Common myeloid progenitor, CD34-positive (primary cell): ENCODE measurements at regions not wholly inside any gene's neighbourhood (a gene's known extent, or its start where the extent isn't known, plus 50 kb on each side); places are given as distances from the start of the nearest gene placed in this dataset.

Experiments
- CTCF ChIA-PET: fragments of 350-600 bp; sonication (Branson Sonifier 250); formaldehyde crosslinking; loops from one replicate; lab custom pipeline; 2021; ENCODE audit warnings: antibody characterized with exemption; lab: Charles Lee
- POLR2A ChIA-PET: fragments of 350-600 bp; sonication (Branson Sonifier 250); formaldehyde crosslinking; loops from one replicate; lab custom pipeline; 2021; ENCODE audit warnings: antibody characterized with exemption; lab: Charles Lee
- DNase-seq, 3 donors: peaks; one replicate each; pipeline versions ENCODE4 v3.0.0 to v3.0.0-alpha.2; 2013
- H3K27ac ChIP-seq, 2 experiments: 1 replicate in 1 of 2; 2 replicates in 1 of 2; pipeline ENCODE4 v1.7.0; 2013; ENCODE audit warnings: inconsistent platforms in 2 of 2, low read length in 2 of 2, mild to moderate bottlenecking in 2 of 2, low read depth in 1 of 2, moderate library complexity in 1 of 2; ENCODE audit not compliant: severe bottlenecking in 2 of 2, insufficient read depth in 1 of 2, poor library complexity in 1 of 2
- H3K27me3 ChIP-seq, 5 experiments: replicated peaks in 2 of 5; 1 replicate in 3 of 5; 2 replicates in 2 of 5; pipeline versions ENCODE4 v1.6.1 to v1.7.0; 2013; ENCODE audit warnings: low read length in 4 of 5, mild to moderate bottlenecking in 2 of 5, moderate library complexity in 2 of 5, inconsistent platforms in 1 of 5; ENCODE audit not compliant: insufficient read depth in 5 of 5, control insufficient read depth in 4 of 5
- H3K36me3 ChIP-seq, 4 experiments: 1 replicate in 2 of 4; 2 replicates in 2 of 4; pipeline versions ENCODE4 v1.6.1 to v1.7.0; 2013; ENCODE audit warnings: low read length in 3 of 4, control low read depth in 1 of 4, mild to moderate bottlenecking in 1 of 4; ENCODE audit not compliant: control insufficient read depth in 4 of 4, insufficient read depth in 4 of 4
- H3K4me1 ChIP-seq, 4 experiments: 1 replicate in 3 of 4; 2 replicates in 1 of 4; pipeline versions ENCODE4 v1.6.1 to v1.7.1; 2013; ENCODE audit warnings: low read length in 3 of 4, mild to moderate bottlenecking in 3 of 4, control low read depth in 1 of 4, inconsistent platforms in 1 of 4, moderate library complexity in 1 of 4; ENCODE audit not compliant: control insufficient read depth in 4 of 4, insufficient read depth in 4 of 4; ENCODE audit errors: control extremely low read depth in 1 of 4
- H3K4me3 ChIP-seq, 7 experiments: 1 replicate in 4 of 7; 2 replicates in 3 of 7; pipeline versions ENCODE4 v1.5.1 to v1.7.0; 2013; ENCODE audit warnings: mild to moderate bottlenecking in 7 of 7, low read length in 6 of 7, moderate library complexity in 6 of 7, inconsistent platforms in 2 of 7, low read depth in 2 of 7, control low read depth in 1 of 7; ENCODE audit not compliant: insufficient read depth in 4 of 7, control insufficient read depth in 1 of 7; ENCODE audit errors: extremely low read depth in 1 of 7
- H3K9me3 ChIP-seq, 5 experiments: 1 replicate in 4 of 5; 2 replicates in 1 of 5; pipeline versions ENCODE4 v1.6.1 to v1.7.1; 2013; ENCODE audit warnings: low read length in 4 of 5, mild to moderate bottlenecking in 2 of 5, inconsistent platforms in 1 of 5, low read depth in 1 of 5, moderate library complexity in 1 of 5; ENCODE audit not compliant: control insufficient read depth in 4 of 5, insufficient read depth in 2 of 5; ENCODE audit errors: control extremely low read depth in 1 of 5
- WGBS: methylation state at CpG from one replicate; pipeline ENCODE4 v1.1.5; 2013; ENCODE audit not compliant: insufficient coverage; 5-methylcytosine and 5-hydroxymethylcytosine counted together

DNA sequence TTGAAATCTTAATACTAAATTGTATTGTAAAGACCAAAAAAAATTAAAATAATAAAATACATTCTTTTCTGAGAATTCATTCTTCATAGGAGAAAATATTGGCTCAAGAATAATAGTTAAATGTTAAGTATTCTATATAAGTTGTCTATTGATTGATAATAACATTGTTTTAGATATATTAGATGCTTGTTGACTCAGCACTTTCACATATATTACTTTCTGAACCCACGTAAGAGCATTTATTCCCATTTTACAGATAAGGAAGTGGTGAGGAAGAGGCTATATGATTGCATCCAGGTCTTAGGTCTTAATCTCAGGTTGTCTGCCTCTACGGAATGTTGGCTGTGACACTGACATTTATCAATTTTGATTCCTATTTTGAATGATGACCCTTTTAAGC, 898.8 kb downstream of the TTLL7 start:
- no peaks in the 10 kb centered on the region for H3K4me1 ChIP-seq
- no CpG with 5 or more reads among the region's 2 CpGs for WGBS
- DNase-seq: no peak
- no peak overlapping the region for H3K27ac ChIP-seq
- H3K27me3 ChIP-seq: peaks cover 0 to 2% (median 0%) of the 10 kb centered on the region in 5 experiments
- CTCF ChIA-PET: no interaction called here
- no peak overlapping the region for H3K4me3 ChIP-seq
- H3K9me3 ChIP-seq: peaks cover 0 to 5% (median 0%) of the 10 kb centered on the region in 5 experiments
- POLR2A ChIA-PET: no interaction called here
- H3K36me3 ChIP-seq: no peaks in the 10 kb centered on the region

DNA sequence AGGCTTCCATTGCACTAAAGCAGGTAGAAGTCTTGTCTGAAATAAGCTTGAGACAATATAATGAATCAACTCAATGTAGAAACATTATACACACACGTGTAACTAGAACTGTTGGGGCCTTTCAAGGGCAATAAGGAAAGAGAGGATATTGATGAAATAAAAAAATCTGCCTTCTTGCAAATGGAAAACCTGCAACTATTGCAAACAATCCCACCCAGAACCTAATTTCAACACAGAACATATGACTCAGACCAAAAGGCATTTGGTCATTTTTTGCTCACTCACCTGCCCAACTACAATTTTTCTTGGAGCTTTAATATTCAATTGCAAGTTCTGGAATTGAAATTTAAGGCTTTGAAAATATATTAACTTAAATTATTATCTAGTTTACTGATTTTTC, 900.1 kb downstream of the TTLL7 start:
- WGBS: no CpG with 5 or more reads among the region's 1 CpG
- H3K27ac ChIP-seq: no peak overlapping the region

DNA sequence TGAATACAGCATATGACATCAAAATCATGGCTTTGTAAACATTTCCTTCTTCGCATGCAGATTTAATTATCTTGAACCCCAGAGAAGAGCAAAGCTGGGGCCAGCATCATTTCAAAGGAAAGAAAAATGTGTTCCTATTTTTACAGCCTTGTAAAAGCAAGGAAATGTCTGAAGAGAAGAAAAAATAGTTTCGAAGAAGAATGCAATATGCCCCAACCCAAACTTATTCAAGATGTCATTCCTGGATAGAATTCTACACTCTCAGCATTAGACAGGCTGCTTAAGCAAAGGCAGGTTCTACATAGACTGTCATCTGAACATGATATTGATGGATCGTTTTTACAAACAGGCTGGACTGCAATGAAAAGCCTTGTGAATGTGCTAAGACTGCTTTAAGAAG, 900.8 kb downstream of the TTLL7 start:
- CTCF ChIA-PET: no interaction called here
- Histone ChIP-seq H3K36me3 (no peaks in the 10 kb centered on the region), H3K4me1 (no peaks in the 10 kb centered on the region), H3K27ac (no peak overlapping the region), H3K4me3 (no peak overlapping the region), H3K9me3 (peaks cover 0 to 5% (median 0%) of the 10 kb centered on the region in 5 experiments), H3K27me3 (peaks cover 0 to 3% (median 0%) of the 10 kb centered on the region in 5 experiments)
- DNase-seq: no peak
- WGBS: 92% methylated on average over 1 of the region's 3 CpGs
- POLR2A ChIA-PET: no interaction called here

More for the DNA sequence above, 900.1 kb downstream of the TTLL7 start:
- H3K9me3 ChIP-seq: peaks cover 0 to 5% (median 0%) of the 10 kb centered on the region in 5 experiments
- no peak for DNase-seq
- ChIA-PET CTCF (no interaction called here), POLR2A (no interaction called here)
- H3K4me1 ChIP-seq: no peaks in the 10 kb centered on the region
- H3K4me3 ChIP-seq: no peak overlapping the region
- H3K36me3 ChIP-seq: no peaks in the 10 kb centered on the region
- H3K27me3 ChIP-seq: peaks cover 0 to 3% (median 0%) of the 10 kb centered on the region in 5 experiments

DNA sequence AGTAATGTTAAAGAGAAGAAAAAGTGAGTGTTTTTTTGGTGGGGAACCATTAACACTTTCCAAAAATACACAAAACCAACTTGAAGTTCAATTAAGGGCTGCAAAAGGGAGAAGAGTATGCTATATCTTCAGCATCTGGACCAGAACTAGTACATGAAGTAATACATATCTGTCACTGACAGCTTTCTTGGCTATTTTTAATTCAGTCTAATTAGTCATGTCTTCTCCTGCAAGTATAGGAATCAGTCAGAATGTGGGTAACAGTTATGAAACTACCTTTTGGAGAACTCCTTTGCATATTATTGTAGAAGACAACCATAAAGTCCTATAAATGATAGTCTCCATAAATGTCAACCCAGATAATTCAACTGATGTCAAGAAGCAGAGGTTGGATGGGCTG, 901.2 kb downstream of the TTLL7 start:
- DNase-seq: no peak
- Histone ChIP-seq H3K4me1 (no peaks in the 10 kb centered on the region), H3K27ac (no peak overlapping the region), H3K4me3 (no peak overlapping the region), H3K9me3 (peaks cover 0 to 5% (median 0%) of the 10 kb centered on the region in 5 experiments), H3K36me3 (no peaks in the 10 kb centered on the region), H3K27me3 (peaks cover 0 to 3% (median 0%) of the 10 kb centered on the region in 5 experiments)
- ChIA-PET POLR2A (no interaction called here), CTCF (no interaction called here)

DNA sequence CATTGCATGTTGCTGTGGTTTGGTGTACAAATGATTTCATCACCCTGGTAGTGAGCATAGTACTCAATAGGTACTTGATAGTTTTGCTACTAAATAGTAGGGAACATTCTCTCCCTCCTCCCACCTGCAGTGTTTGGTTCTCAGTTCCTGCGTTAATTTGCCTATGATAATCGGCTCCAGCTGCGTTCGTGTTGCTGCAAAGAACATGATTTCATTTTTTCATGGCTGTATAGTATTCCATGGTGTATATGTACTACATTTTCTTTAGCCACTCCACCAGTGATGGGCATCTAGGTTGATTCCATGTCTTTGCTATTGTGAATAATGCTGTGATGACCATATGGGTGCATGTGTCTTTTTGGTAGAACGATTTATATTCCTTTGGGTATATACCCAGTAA, 903.4 kb downstream of the TTLL7 start:
- H3K4me3 ChIP-seq: no peak overlapping the region
- no peaks in the 10 kb centered on the region for H3K4me1 ChIP-seq
- peaks cover 0 to 3% (median 0%) of the 10 kb centered on the region in 5 experiments for H3K9me3 ChIP-seq
- H3K27me3 ChIP-seq: peaks cover 0 to 3% (median 0%) of the 10 kb centered on the region in 5 experiments
- H3K36me3 ChIP-seq: no peaks in the 10 kb centered on the region
- POLR2A ChIA-PET: no interaction called here
- H3K27ac ChIP-seq: no peak overlapping the region
- no peak for DNase-seq
- 100% methylated on average over 1 of the region's 5 CpGs for WGBS
- CTCF ChIA-PET: no interaction called here

DNA sequence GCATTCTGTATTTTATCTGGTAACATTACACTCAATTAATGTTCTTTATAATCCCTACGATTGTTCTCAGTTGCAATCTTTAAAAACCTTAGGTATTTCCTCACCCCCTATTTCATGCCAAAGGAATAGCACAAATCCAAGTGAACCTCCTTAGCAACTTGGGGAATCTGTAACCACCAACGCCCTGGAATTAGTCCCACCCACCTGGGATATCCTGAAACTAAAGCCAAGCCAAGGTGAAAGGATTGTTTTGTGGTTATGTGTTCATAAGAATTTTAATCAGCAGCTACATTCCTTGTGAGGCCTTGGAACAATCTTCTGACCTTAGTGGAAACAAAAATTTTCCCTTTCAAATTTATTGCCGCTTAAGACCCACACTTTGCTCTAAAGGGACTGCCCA, 908.7 kb downstream of the TTLL7 start:
- Histone ChIP-seq H3K9me3 (peaks cover 0 to 2% (median 0%) of the 10 kb centered on the region in 5 experiments), H3K4me1 (no peaks in the 10 kb centered on the region), H3K27ac (no peak overlapping the region), H3K27me3 (peaks cover 0 to 2% (median 0%) of the 10 kb centered on the region in 5 experiments), H3K4me3 (no peak overlapping the region), H3K36me3 (no peaks in the 10 kb centered on the region)
- no peak for DNase-seq
- WGBS: 92% methylated on average over 2 of the region's 3 CpGs
- ChIA-PET POLR2A (no interaction called here), CTCF (no interaction called here)

DNA sequence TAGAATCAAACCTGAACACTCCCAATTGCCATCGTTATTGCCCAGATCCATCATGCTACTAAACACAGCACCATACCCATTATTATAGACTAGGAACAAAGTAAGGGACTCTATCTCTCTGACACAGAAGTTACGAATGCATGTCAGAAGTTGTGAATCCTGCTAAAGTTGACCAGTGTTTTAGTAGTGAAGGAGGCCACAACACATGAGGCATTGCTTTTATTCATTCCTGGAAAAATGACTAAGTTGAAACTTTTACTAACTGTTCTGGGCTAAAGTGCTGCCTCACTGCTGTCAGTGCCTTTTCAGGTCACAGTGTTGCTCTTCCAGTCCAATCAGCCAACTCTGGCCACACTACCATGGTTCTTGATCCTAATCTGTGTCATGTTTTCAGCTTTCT, 911.1 kb downstream of the TTLL7 start:
- 100% methylated on average over 2 of the region's 2 CpGs for WGBS
- no peak for DNase-seq
- POLR2A ChIA-PET: no interaction called here
- Histone ChIP-seq H3K9me3 (peaks cover 0 to 2% (median 0%) of the 10 kb centered on the region in 5 experiments), H3K27ac (no peak overlapping the region), H3K4me3 (no peak overlapping the region), H3K4me1 (no peaks in the 10 kb centered on the region), H3K27me3 (no peaks in the 10 kb centered on the region), H3K36me3 (no peaks in the 10 kb centered on the region)
- CTCF ChIA-PET: no interaction called here
